K562 (cell line): ENCODE measurements at regions not wholly inside any gene's neighbourhood (a gene's known extent, or its start where the extent isn't known, plus 50 kb on each side); places are given as distances from the start of the nearest gene placed in this dataset.
A peak's percentile ranks its signal among the peaks of the same experiment; 100 is the strongest.

Experiments
- ARHGAP35 ChIP-seq: fragments of 450-650 bp; IDR thresholded peaks from 2 replicates; pipeline ENCODE4 v1.6.1; 2018; ENCODE audit not compliant: partially characterized antibody
- CHD2 ChIP-seq: IDR thresholded peaks from 2 replicates; pipeline ENCODE4 v1.6.1; 2011; ENCODE audit warnings: low read depth, low read length
- CTCF ChIP-seq, 3 experiments: IDR thresholded peaks in 2 of 3; conservative IDR thresholded peaks in 1 of 3; 2 replicates each; pipeline ENCODE4 v1.5.1; 2011 to 2012; ENCODE audit warnings: low read length in 3 of 3, mild to moderate bottlenecking in 3 of 3, control low read depth in 2 of 3, improper control_type of control experiment in 1 of 3, inconsistent platforms in 1 of 3, low read depth in 1 of 3, mixed read lengths in 1 of 3, moderate library complexity in 1 of 3; ENCODE audit not compliant: insufficient read depth in 2 of 3
- E2F6 ChIP-seq, 2 experiments: IDR thresholded peaks; 2 replicates each; pipeline ENCODE4 v1.6.1; 2011; ENCODE audit warnings: borderline replicate concordance in 1 of 2, control low read depth in 1 of 2, low read depth in 1 of 2, low read length in 1 of 2, mild to moderate bottlenecking in 1 of 2, mixed read lengths in 1 of 2, moderate library complexity in 1 of 2; ENCODE audit not compliant: insufficient read depth in 1 of 2, insufficient read length in 1 of 2, poor library complexity in 1 of 2, severe bottlenecking in 1 of 2; ENCODE audit errors: extremely low read depth in 1 of 2
- HNRNPK ChIP-seq: fragments of 200-400 bp; formaldehyde crosslinking; IDR thresholded peaks from one replicate; pipeline ENCODE4 v1.6.1; 2018; ENCODE audit warnings: mild to moderate bottlenecking, low read depth, low read length; ENCODE audit not compliant: poor library complexity, severe bottlenecking
- PHF21A ChIP-seq: fragments of 450-650 bp; IDR thresholded peaks from 2 replicates; pipeline ENCODE4 v1.6.1; 2017; ENCODE audit warnings: low read depth, borderline replicate concordance
- POLR2B ChIP-seq: fragments of 450-650 bp; IDR thresholded peaks from 2 replicates; pipeline ENCODE4 v1.6.1; 2018; ENCODE audit warnings: low read depth; ENCODE audit not compliant: partially characterized antibody
- POLR2H ChIP-seq: IDR thresholded peaks from 2 replicates; pipeline ENCODE4 v1.6.1; 2016; ENCODE audit warnings: missing genetic modification characterization, low read depth, mild to moderate bottlenecking, control low read depth, missing compliant biosample characterization, moderate library complexity
- ZBTB17 ChIP-seq: fragments of 450-650 bp; formaldehyde crosslinking; IDR thresholded peaks from 2 replicates; pipeline ENCODE4 v1.4.0; 2020; ENCODE audit warnings: mild to moderate bottlenecking
- ZNF146 ChIP-seq: IDR thresholded peaks from one replicate; pipeline ENCODE4 v1.6.1; 2018; ENCODE audit warnings: missing compliant biosample characterization; ENCODE audit not compliant: unreplicated experiment
- TF ChIP-seq, protein P1 (sequence below): fragments of 450-650 bp; IDR thresholded peaks from 2 replicates; pipeline ENCODE4 v1.6.1; 2017; ENCODE audit warnings: antibody characterized with exemption, mild to moderate bottlenecking
- TF ChIP-seq, protein P2 (sequence below): fragments of 450-650 bp; formaldehyde crosslinking; IDR thresholded peaks from 2 replicates; pipeline ENCODE4 v1.4.0; 2020; ENCODE audit warnings: mild to moderate bottlenecking, moderate library complexity
- TF ChIP-seq, protein P3 (sequence below): IDR thresholded peaks from 2 replicates; pipeline ENCODE4 v1.6.1; 2011; ENCODE audit warnings: borderline replicate concordance, low read depth, mild to moderate bottlenecking, moderate library complexity, low read length; ENCODE audit not compliant: insufficient read depth, poor library complexity, severe bottlenecking

DNA sequence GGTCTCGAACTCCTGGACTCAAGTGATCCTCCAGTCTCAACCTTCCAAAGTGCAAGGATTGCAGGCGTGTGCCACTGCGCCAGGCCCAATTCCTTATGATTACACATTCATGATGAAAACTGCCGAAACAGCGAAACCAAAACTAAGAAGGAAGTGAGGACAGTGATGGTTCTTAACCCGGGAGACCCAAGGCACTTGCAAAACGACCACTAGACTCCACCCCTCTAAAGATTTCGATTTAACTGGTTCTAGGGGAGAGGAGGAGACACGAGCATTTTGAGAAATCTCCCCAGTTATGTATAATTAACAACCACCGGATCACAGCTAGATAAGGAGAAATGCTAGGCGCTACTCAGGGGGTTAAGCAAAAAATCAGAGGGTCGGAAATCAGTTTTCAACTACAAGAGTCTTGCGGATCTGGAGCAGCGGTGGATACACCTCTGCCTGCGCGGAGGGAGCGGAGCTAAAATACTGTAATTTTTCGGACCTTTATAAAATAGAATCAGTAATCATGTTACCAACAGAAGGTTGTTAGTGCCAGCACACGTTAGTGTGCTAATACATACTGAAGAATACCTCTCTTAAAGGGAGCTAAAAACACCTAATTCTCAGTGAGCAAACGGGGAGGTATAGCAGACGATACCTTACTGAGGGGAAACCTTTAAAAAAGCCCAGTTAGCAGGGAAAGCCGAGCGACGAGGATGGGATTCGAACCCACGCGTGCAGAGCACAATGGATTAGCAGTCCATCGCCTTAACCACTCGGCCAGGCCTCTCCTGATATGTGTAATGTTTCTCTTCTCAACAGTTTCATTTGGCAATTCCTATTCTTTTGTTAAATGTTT, 60.0 kb upstream of the BTN3A2 start (continued):
- TF ChIP-seq, protein P1, sequence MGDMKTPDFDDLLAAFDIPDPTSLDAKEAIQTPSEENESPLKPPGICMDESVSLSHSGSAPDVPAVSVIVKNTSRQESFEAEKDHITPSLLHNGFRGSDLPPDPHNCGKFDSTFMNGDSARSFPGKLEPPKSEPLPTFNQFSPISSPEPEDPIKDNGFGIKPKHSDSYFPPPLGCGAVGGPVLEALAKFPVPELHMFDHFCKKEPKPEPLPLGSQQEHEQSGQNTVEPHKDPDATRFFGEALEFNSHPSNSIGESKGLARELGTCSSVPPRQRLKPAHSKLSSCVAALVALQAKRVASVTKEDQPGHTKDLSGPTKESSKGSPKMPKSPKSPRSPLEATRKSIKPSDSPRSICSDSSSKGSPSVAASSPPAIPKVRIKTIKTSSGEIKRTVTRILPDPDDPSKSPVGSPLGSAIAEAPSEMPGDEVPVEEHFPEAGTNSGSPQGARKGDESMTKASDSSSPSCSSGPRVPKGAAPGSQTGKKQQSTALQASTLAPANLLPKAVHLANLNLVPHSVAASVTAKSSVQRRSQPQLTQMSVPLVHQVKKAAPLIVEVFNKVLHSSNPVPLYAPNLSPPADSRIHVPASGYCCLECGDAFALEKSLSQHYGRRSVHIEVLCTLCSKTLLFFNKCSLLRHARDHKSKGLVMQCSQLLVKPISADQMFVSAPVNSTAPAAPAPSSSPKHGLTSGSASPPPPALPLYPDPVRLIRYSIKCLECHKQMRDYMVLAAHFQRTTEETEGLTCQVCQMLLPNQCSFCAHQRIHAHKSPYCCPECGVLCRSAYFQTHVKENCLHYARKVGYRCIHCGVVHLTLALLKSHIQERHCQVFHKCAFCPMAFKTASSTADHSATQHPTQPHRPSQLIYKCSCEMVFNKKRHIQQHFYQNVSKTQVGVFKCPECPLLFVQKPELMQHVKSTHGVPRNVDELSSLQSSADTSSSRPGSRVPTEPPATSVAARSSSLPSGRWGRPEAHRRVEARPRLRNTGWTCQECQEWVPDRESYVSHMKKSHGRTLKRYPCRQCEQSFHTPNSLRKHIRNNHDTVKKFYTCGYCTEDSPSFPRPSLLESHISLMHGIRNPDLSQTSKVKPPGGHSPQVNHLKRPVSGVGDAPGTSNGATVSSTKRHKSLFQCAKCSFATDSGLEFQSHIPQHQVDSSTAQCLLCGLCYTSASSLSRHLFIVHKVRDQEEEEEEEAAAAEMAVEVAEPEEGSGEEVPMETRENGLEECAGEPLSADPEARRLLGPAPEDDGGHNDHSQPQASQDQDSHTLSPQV, result peak; percentile 82
- TF ChIP-seq ZBTB17 (CRISPR knock-in tag) (peak; percentile 94), ZNF146 (CRISPR knock-in tag) (no peak), CTCF (IDR thresholded peaks at IDR 0.05 in 2 of 3, conservative IDR thresholded peaks at IDR 0.05 in 1 of 3; ENCODE audit: insufficient read depth in 2 of 3, low read depth in 1 of 3, low read length in 3 of 3) (no peak), HNRNPK (no peak), POLR2B (peak; percentile 25), CHD2 (0 out of 2 replicates have a peak, but pooled peaks have one; percentile 14), E2F6 (IDR thresholded peaks at IDR 0.05; ENCODE audit: borderline replicate concordance in 1 of 2, extremely low read depth in 1 of 2, insufficient read depth in 1 of 2, insufficient read length in 1 of 2, low read depth in 1 of 2, low read length in 1 of 2, poor library complexity in 1 of 2, severe bottlenecking in 1 of 2) (no peak), POLR2H (tag) (peak; percentile 99), PHF21A (0 out of 2 replicates have a peak, but pooled peaks have one; percentile 59), ARHGAP35 (no peak)
- TF ChIP-seq, protein P2, sequence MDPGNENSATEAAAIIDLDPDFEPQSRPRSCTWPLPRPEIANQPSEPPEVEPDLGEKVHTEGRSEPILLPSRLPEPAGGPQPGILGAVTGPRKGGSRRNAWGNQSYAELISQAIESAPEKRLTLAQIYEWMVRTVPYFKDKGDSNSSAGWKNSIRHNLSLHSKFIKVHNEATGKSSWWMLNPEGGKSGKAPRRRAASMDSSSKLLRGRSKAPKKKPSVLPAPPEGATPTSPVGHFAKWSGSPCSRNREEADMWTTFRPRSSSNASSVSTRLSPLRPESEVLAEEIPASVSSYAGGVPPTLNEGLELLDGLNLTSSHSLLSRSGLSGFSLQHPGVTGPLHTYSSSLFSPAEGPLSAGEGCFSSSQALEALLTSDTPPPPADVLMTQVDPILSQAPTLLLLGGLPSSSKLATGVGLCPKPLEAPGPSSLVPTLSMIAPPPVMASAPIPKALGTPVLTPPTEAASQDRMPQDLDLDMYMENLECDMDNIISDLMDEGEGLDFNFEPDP (CRISPR knock-in tag), result no peak; the same call in 1 of the 2 replicates
- TF ChIP-seq, protein P3, sequence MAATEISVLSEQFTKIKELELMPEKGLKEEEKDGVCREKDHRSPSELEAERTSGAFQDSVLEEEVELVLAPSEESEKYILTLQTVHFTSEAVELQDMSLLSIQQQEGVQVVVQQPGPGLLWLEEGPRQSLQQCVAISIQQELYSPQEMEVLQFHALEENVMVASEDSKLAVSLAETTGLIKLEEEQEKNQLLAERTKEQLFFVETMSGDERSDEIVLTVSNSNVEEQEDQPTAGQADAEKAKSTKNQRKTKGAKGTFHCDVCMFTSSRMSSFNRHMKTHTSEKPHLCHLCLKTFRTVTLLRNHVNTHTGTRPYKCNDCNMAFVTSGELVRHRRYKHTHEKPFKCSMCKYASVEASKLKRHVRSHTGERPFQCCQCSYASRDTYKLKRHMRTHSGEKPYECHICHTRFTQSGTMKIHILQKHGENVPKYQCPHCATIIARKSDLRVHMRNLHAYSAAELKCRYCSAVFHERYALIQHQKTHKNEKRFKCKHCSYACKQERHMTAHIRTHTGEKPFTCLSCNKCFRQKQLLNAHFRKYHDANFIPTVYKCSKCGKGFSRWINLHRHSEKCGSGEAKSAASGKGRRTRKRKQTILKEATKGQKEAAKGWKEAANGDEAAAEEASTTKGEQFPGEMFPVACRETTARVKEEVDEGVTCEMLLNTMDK, result no peak
